ENCODE measurements at regions not wholly inside any gene's neighbourhood (a gene's known extent, or its start where the extent isn't known, plus 50 kb on each side); places are given as distances from the start of the nearest gene placed in this dataset.

DNA sequence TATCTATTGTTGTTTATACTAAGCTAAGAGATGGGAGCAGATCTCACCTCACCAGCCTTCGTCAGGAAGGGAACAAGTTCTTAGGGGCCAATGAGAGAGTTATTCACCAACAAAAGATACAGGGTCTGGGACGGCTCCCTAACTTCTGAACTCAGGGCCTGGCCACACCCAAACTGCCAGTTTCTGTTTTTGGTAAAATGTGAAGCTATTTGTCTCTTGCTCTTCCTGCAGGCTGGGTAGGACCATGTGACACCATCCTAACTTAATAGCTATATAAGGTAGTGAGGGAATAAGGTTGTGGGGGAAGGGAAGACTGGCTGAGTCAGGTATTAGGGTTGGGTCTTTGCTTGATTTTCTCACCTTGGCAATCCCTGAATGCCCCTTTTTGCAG lies 480.5 kb downstream of the KDM4C start:
- DNase-seq (ENCODE audit: low spot score) = no peak

DNA sequence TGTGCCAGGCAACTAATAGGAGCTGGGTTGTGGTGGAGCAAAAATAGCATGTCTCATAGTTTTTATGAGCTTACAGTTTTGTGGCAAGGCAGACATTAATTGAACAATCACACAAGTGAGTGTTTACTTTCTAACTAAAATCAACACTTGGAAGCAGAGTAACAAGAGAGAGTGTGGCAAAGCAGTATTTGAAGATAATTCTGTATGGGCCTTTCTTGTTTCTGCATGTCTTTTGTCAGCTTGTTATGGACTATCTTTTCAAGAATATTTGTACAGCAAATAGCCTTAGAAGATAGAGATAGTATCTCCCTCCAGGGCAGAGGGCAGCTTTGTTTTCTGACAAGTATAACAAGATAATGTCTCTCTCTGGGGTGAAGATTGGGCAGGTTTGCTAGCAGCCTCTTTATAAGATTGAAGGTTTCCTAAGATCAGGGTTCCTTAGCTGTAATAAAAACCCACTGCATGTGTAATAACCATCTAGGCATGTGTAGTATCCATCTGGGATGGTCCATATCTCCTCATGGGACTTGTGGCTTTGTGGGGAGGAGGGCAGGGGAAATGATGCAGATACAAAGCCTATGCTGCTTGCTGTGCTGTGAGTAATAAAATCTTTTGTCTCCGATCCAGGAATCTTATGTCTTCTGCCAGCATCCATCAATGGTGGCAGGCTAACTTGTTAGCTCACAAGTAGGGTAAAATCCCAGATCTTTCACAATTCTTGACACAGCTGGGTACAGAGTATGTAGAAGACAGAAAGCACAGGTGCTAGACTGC lies 479.9 kb downstream of the KDM4C start:
- DNase-seq (ENCODE audit: low spot score) = no peak

DNA sequence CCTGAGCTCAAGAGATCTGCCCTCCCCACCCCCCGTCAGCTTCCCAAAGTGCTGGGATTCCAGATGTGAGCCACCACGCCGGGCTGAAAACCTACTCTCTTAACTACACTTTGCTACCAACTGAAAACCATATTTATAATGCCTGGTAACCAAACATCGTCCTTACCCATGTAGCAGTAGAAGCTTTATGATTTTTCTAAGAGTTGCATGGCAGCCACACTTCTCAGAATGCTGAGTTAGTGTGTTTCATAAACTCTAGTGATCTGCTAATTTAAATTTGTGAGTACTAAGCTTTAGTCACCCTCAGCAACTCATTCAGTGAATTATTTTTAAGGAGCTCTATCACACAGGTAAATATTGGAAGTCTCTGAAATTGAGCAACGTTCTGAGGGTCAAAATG lies 478.4 kb downstream of the KDM4C start:
- no peak for DNase-seq (ENCODE audit: low spot score)

DNA sequence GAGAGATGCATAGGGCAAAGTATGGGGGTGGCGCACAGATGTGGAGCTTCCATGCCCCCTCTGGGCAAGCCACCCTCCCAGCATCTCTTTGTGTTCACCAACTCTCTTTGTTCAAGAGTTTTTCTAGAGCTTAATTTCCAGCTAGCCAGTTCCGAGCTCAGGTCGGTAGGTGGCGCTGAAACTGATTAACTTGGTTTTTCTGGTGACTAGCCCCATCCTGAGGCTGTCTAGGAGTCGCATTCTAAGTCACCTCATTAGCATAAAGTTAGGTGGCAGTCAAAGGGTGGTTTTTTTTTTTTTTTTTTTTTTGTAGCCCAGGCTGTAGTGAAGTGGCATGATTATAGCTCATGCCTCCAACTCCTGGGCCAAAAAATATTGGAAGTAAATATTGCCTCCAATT lies 476.4 kb downstream of the KDM4C start:
- peak; percentile 8 for DNase-seq (ENCODE audit: low spot score)

DNA sequence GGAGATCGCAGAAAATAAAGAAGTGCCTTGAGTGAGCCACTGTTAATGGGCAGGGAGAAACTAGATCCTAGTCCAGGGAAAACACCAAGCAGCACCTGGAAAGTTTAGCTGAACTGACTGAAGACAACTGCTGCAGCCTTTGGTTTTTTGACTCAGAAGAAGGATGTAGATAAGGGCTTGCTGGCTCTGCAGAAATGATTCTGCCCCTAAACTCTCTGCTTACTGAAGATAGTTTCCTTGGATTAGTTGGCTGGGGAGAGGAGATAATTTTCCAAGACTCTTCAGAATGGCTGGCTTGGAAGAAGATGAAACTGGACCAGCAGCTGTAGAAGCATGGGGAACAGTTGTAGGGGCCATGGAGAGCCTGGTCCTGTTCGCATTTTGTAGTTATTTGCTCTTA lies 471.8 kb downstream of the KDM4C start:
- no peak for DNase-seq (ENCODE audit: low spot score)

DNA sequence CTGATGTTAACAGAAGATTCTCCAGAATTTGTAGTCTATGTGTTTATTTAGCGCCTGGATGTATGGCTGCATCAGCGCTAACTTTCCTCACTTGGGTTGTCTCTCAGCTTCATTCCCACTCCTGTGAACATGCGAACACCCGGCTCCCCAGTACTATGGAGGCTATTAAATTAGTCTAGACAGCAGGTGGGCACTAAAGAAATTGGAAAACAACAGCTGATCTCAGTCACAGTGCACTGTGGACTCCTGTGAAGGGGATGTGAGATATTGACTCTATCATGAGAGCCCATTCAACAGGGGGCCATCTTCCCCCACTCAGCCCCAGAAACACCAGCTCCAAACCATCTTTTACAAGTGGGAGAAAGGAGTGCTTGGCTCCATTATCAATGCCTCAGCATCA lies 471.0 kb downstream of the KDM4C start:
- no peak for DNase-seq (ENCODE audit: low spot score)

DNA sequence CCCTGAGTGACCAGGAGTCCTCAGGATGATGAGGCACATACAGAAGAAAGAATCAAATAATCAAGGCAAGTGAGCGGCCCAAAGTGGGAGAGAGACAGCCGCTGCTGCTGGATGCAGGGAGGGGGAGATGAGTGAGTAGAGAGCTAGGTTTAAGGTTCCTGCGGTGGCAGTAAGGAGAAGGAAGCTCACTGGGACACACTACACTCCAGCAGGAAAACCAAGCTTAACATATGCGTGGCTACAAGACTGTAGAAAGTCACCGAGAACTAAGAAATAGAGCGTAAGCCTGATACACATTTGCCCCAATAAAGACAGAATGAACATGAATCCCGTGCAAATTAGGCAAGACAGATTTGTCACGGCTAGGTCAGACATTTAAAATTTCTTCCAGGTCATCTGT lies 470.2 kb downstream of the KDM4C start:
- no peak for DNase-seq (ENCODE audit: low spot score)

DNA sequence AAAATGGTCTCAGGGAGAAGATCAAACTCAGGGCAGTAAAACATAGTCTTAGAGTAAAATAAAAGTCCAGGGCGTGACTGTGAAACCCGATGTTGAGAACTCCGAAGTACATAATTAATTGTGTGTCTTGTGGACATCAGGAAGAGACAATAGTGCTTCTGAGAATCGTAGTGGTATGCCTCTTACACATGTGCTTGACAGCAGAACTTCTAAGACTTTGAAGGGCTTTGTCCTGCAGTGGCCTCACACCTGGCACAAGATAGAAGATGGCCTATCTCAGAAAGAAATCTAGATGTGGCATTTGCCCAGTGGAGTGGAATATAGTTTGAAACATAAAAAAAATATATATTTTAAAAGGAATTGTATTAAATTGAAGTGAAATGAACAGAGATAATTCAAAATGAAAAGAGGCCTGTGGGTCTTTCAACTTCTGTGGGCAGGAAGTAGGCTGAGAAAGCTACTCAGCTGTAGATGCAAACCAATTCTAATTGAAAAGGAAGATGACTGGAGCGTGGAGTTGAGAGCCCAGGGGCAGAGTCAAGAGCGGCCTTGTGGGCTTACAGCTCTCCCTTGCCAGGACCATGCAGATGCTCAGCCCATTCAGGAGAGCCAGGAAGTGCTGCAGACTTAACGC lies 468.4 kb downstream of the KDM4C start:
- DNase-seq (ENCODE audit: low spot score) = no peak
